Right kidney (tissue), 1 donor: ENCODE measurements at regions not wholly inside any gene's neighbourhood (a gene's known extent, or its start where the extent isn't known, plus 50 kb on each side); places are given as distances from the start of the nearest gene placed in this dataset.
"Not testable (repeated sequence)": the region's sequence is repeated elsewhere in the genome, so short reads cannot be mapped to it uniquely, and the experiment has no call there.

ENCODE experiments used
- DNase-seq: peaks from one replicate; pipeline ENCODE4 v3.0.0-alpha.2; 2016

DNA sequence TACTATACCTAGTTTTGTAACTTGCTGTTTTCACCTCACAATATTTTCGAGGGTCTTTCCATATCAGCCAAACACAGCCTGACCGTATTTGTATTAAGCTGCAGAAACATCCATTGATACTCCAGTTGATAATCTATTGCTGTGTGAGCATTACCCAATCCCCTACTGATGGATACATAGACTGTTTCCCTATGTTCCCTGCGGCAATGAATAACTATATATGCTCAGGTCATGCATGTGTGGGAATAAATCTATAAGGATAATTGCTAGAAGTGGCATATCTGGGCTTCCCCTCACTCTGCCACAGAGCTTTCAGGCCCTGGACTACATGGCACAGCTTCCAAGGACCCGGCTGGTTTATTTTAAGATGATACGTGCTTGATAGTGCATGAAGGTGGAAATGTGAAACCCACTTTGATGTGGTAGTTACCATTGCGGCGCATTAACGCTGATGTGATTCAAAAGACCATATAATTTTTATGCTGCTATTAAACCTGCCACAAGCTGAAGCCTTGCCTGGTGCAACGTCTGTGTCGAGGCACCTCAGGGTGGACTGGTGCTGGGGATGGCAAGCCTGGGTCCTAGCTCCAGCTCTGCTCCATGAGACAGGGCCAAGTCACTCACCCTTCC, 81.4 kb upstream of the KCNK12 start:
- peak; percentile 35 for DNase-seq

DNA sequence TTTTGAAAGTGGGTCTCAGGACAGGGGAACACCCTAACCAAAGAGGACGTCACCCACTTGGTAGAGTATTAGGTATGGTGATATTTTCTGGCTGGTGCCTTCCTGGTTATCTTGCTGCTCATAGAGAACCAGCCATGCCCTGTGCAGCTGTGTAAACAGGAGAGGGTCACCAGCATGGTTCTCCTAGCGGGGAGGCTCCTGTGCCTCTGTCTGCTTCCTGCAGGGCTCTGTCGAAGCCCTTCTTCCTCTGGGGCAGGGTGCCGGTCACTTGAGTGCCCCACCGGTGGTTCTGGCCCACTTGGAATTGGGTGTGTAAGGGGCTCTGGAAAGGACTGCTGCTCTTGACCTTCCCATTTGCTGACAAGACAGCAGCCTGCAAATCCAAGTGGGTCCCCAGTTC, 80.5 kb upstream of the KCNK12 start:
- DNase-seq = no peak

DNA sequence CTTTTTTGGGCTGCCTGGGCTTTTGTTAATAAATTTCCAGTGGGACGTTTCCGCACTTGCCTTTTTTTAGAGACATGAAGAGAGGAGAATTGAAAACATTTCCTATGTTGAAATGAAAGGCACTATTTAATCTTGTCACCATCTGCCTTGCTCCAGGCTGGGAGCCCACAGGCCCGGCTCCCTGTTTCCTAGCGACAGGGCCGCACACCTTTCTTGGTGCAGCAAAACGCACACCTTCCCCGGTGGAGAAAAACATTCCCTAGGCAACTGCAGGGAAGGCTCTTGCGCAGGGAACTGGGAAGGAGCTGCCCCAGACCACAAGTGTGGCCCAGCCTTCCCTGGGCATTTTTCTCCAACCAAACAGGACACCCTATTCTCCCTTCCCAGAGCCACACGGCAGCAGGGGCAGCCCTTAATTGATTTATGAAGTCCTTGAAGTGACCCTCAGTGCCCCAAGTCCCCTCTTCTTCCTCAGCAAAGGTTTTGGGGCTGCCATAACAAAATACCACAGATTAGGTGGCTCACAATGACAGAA, 79.3 kb upstream of the KCNK12 start:
- DNase-seq = no peak

DNA sequence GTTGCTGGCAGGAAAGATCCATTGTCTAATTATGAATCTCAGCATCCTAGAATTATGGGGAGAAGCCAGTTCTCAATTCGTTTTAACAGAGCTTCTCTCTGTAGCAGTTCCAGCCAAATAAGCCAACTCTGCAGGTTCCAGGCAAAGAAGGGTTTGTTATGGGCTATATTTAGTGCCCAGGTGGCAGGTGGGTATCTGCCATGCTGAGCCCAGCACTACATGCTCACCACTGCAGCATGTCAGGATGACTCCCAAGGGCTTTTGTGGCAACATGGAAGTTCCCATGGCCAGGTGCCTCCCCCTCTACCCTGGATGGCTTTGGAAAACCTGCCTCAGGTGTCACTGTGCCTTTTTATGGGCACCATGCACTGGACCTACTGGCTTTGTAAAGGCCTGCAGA, 74.5 kb upstream of the KCNK12 start:
- no peak for DNase-seq

DNA sequence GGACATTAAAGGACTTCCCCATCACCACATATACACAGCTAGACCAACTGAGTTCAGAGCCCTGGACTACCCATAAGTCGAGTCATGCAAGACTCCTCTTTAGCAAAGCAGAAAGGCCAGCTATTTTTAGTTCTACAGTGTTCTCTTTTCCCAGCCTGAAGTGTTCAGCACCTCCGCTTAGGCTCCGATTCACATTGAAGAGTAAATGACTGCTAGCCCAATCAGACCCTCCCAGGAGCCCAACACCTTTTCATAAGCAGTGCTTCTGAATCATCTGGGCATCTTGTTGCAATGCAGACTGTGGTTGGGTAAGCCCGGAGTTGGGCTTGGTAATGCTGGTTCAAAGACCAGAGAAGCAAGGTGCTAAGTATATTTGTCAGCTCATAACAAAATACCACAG, 73.6 kb upstream of the KCNK12 start:
- no peak for DNase-seq

DNA sequence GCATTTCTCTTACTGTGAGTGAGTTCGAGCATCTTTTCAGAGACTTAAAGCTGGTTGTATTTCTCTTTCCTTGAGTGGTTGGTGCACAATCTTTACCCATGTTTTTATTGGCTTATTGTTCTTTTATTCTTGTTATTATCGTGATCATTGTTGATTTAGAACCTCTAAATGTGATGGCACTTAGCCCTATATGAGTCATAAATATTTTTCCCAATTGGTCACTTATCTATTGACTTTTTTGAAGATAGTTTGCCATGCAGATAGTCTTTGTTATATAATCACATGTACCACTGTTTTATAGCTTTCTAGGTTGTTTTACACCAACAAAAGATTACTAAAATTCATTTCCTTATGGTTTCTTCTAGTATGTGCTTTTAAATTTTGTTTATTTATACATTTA, 70.6 kb upstream of the KCNK12 start:
- no peak for DNase-seq

DNA sequence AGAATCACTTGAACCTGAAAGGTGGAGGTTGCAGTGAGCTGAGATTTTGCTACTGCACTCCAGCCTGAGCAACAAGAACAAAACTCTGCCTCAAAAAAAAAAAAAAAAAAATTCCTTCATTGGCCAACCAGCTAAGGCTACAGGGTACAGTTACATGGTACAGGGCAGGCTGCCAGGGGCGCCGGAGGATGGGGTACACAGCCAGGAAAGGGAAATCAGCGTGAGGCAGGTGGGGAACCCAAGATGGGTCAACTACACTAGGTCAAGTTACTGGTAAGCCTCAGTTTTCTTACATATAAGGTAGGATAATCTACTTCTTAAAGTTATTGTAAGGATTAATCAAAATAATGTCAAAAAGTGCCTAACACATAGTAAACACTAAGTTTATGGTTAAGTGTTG, 69.6 kb upstream of the KCNK12 start:
- no peak for DNase-seq

DNA sequence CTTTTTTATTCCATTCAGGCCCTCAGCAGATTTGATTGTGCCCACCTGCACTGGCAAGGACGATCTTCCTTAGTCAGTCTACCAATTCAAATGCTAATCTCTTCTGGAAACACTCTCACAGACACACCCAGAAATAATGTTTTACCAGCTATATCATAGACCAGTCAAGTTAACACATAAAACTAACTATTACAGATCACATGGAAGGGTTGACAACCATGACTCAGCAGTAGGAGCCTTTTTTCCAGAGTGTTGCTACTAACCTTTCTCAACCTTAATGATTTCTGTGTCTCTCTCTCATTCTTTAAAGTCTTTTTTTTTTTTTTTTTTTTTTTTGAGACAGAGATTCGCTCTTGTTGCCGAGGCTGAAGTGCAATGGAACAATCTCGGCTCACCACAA, 68.7 kb upstream of the KCNK12 start:
- DNase-seq = no peak

DNA sequence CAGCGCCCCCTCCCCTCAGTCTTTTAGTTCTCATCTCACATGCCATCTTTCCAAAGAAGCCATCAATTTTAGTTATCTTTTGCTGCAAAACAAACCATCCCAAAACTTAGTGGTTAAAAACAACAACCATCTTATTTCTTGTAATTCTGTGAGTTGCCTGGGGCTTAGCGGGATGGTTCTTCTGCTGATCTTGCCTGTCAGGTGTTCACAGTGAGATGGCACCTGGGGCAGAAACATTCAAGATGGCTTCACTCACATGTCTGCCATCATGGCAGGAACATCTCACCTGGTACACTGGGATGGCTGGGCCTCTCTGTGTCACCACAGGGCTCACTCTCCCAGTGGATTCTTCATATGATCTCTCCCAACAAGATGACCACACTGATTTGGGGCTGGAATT, 67.6 kb upstream of the KCNK12 start:
- no peak for DNase-seq

DNA sequence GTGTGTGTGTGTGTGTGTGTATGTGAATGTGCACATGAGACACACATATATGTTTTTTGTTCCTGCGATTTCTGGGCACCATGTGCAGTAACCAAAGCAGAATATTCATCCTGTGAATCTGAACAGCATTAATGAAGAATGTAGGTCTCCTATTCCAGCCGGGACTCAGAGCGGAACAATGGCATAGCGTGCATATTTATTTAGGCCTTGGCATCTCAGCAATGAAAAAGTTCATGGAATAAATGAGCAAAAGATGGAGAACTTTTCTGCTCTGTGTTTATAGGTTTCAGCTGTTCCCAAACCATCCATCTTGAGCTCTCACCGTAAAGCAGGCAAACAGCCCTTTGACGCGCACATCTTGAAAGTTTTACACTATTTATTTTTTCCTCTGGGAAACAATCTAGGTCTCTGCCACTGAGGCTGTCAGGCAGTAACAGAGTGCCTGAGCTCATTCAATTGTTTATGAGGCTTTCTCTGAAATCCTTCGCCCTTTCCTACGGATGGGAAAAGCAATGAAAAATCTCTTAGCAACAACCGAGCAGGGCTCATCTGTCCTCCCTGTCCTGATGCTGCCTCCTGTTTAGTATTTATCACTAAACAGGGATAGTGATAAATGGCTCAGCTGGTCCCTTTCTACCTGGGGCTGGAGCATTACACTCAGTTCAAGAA, 65.9 kb upstream of the KCNK12 start:
- no peak for DNase-seq

DNA sequence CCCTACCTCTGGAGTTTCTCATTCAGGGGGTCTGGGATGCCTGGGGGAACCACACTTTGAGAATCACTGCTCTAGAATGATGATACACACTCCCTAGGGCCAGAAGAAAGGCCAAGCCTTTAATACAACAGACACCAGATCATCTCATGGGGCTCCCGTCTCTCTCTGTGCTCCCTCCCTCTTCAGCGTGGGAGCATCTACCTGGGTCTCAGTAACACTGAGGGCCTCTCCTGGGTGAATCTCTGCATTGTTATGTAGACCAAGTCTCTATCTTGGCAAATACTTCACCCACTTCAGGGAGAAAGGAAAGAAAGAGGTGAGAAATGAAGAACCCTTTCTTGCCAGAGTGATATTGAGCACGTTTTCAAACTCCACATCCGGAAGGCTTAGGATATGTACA, 65.4 kb upstream of the KCNK12 start:
- DNase-seq = no peak

DNA sequence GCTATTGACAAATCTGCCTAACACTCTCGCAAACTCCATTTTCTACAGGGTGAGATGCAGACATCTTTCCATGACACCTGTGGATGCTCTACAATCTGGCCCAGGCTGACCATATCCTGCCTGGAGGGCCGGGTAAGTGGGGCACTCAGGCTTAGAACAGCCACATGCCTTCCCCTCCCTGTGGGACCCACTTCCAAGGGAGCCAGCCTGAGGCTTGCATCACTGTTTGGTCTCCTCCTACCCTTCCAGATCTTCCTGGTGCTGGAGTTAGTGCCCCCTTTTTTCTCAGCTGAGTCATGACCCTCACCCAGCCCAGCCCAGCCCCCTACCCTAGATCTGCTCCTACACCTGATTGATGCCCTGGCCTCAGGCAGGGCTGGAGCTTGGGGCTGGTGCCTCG, 62.0 kb upstream of the KCNK12 start:
- no peak for DNase-seq

DNA sequence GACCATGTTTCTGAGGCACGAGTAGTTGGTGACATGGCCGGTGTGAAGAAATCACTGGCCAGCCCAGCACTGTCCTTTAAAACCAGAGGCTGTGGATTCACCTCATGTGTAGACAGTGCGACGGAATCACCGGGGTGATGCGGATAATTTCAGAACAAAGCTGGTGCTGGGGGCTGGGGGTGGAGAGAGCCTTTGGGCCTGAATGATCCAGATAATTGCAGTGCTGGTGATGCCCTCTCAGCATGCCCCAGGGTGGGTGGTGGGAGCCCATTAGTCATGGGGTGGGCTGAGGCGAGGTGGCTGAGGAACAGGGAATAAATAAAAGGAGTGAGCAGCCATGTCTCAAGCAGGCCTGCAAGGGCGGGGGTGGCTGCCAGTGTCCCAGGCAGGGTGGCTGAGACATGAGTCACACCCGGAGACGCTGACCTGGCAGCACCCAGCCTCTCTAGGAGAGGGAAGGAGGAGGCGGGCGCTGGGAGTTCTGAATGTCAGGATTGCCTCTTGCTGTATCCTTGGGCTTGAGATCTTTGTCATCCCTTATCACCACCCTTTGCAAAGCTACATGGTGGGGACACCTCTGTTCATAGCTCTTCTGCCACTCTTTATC, 61.1 kb upstream of the KCNK12 start:
- DNase-seq = no peak

DNA sequence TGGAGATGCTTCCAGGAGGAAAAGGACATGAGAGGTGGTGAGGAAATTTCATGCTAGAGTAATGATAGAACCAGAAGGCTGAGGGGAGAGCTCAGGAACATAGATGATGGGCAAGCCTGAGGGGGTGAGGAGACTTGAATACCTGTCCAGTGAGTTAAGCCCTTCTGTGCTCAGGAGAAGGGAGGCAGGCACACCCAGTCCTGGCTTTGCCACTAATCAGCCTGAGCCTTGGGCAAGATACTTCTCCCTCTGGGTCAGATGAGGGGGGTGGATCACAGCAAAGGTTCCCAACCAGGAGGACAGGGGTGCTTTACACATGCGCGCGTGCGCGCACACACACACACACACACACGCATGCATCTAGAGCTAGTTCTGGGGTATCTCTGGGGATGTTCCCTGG, 60.5 kb upstream of the KCNK12 start:
- no peak for DNase-seq

DNA sequence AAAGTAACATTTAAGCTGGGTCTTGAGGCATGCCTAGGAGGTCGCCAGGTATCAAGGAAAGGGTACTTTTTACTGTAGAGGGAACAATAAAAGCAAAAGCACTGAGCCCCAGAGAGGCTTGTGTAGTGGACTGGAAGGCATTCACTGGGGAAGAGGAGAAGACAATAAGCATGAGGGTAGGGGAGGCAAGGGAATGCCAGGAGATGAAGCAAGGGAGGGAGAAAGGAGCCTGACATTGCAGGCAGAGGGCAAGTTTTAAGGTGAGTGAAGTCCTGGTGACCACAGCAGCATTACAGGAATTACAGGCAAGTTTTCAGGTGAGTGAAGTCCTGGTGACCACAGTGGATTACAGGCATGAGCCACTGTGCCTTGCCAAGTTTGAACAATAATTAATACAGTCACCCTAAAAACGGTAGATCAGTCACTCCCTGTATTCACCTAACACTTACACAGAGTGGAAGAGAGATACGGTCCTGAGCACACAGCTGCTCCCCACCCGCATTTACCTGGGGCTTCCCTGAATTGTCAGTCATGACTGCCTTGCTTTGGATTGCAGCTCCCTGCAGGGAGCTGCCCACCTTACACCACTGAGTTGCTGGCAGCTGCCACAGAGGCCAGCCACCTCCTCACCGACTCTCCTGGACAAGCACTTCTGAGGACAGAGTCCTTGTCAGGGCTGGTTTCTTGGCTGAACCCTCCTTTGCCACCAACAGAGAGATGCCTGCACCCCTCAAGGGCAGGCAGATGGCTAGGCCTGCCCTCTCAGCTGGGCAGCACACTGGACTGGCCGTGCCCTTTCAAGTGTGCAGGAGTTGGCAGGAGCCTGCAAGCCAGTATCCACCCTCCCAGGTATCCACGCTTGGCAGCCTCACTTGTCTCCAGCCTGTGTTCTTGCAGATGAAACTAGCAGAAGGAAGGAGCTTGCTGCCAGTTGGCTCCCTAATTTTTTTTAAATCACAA, 59.0 kb upstream of the KCNK12 start:
- DNase-seq = no peak

DNA sequence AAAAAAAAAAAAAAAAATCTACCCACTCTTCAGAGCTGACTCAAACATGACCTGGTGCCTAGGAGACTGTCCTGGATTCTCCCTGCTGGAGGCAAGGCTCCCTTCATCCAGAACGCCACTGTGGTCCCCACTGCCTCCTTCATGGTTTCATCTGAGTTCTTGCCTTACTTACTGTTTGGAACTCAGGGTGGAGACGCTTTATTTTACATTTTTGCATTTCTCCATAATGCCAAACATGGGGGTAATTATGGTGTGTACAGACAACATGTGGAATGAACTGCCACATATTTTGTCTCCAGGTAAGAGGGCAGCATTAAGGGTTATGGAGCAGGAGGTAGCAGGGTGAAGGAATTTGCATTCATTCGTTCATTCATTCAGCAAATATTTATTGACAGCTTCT, 58.1 kb upstream of the KCNK12 start:
- no peak for DNase-seq

DNA sequence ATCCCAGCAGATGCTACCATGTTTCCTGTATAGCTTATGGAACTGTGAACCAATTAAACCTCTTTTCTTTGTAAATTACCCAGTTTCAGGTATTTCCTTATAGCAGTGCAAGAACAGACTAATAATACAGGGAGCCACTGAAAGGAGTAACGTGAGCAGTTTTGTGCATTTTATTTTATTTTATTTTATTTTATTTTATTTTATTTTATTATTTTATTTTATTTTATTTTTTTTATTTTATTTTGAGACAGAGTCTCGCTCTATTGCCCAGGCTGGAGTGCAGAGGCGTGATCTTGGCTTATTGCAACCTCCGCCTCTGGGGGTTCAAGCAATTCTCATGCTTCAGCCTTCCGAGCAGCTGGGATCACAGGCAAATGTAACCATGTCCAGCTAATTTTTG, 55.9 kb upstream of the KCNK12 start:
- no peak for DNase-seq

DNA sequence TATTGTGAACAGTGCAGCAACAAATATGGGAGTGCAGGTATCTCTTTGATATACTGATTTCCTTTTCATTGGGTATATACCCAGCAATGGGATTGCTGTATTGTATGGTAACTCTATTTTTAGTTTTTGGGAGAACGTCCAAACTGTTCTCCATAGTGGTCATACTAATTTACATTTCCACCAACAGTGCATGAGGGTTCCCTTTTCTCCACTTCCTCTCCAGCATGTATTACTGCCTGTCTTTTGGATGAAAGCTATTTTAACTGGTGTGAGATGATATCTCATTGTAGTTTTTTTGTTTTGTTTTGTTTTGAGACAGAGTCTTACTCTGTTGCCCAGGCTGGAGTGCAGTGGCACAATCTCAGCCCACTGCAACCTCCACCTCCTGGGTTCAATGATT, 52.4 kb upstream of the KCNK12 start:
- DNase-seq = not testable (repeated sequence)

DNA sequence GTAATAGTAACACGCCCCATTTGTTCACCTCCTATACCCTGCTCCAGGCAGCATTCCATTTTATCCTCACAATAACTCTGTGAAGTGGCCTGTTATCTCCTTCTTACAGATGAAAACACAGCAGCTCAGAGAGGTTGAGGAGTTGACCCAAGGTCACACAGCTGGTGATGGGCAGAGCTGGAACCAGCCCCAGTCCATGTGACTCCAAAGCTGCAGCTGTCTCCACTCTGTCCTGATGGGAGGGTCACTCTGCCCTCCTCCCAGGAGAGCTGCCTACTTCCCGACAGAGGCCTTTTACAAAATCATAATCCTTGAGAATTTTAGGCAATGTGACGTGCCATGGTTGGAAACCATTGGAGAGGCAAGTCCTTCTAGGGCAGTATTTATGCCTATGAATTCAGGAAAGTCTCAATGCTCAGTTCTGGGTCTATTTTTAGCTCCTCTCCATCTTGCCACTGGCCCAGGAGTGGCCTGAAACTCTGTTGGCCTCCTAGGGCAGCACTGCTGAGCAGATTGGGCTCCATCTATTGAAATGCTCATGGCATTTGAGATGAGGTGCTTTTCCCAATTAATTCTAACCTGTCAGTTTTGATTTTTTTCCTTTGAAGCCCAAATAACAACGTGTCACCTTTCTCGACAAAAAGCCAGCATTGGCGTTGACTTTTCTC, 50.1 kb upstream of the KCNK12 start:
- no peak for DNase-seq
